CD4-positive, alpha-beta T cell (primary cell): ENCODE measurements at regions not wholly inside any gene's neighbourhood (a gene's known extent, or its start where the extent isn't known, plus 50 kb on each side); places are given as distances from the start of the nearest gene placed in this dataset.

Experiments used
- ATAC-seq: fragments of 200-7000 bp; cut with Tn5 transposase; one replicate; pipeline ENCODE4 v1.10.0; 2022; ENCODE audit warnings: mild to moderate bottlenecking; ENCODE audit not compliant: poor library complexity
- CTCF ChIA-PET: fragments of 350-600 bp; sonication (Branson Sonifier 250); formaldehyde crosslinking; loops from one replicate; lab custom pipeline; 2021; ENCODE audit warnings: antibody characterized with exemption, inconsistent platforms; lab: Charles Lee
- POLR2A ChIA-PET: fragments of 350-600 bp; sonication (Branson Sonifier 250); formaldehyde crosslinking; loops from one replicate; lab custom pipeline; 2021; ENCODE audit warnings: antibody characterized with exemption, inconsistent platforms; lab: Charles Lee
- DNase-seq, 14 experiments: peaks; one replicate each; pipeline ENCODE4 v3.0.0-alpha.2; 2013 to 2020; ENCODE audit warnings: mixed read lengths in 2 of 14
- H3K27ac ChIP-seq, 2 donors: one replicate each; pipeline versions ENCODE4 v1.5.1 to v1.7.0; 2013; ENCODE audit warnings: low read length in 2 of 2, low read depth in 1 of 2, mild to moderate bottlenecking in 1 of 2
- H3K27me3 ChIP-seq, 2 experiments: 1 replicate in 1 of 2; 2 replicates in 1 of 2; pipeline versions ENCODE4 v1.6.1 to v1.7.0; 2013; ENCODE audit warnings: low read length in 2 of 2, control low read depth in 1 of 2, mild to moderate bottlenecking in 1 of 2, moderate library complexity in 1 of 2; ENCODE audit not compliant: insufficient read depth in 2 of 2, control insufficient read depth in 1 of 2
- H3K36me3 ChIP-seq: one replicate; pipeline ENCODE4 v1.6.1; 2013; ENCODE audit warnings: low read length, control low read depth; ENCODE audit not compliant: insufficient read depth
- H3K4me1 ChIP-seq: one replicate; pipeline ENCODE4 v1.6.1; 2013; ENCODE audit warnings: low read length, control low read depth; ENCODE audit not compliant: insufficient read depth
- H3K4me3 ChIP-seq: one replicate; pipeline ENCODE4 v1.5.1; 2013; ENCODE audit warnings: mild to moderate bottlenecking, low read length, moderate library complexity
- H3K9me3 ChIP-seq, 2 experiments: 1 replicate in 1 of 2; 2 replicates in 1 of 2; pipeline versions ENCODE4 v1.6.1 to v1.7.0; 2013; ENCODE audit warnings: low read length in 2 of 2, mild to moderate bottlenecking in 2 of 2, control low read depth in 1 of 2, moderate library complexity in 1 of 2; ENCODE audit not compliant: control insufficient read depth in 1 of 2, insufficient read depth in 1 of 2
- H3K27ac Mint-ChIP-seq: one replicate; pipeline ENCODE4 v1.8.0; 2020; ENCODE audit warnings: mixed read lengths
- H3K27me3 Mint-ChIP-seq: one replicate; pipeline ENCODE4 v1.8.0; 2021; ENCODE audit warnings: mixed read lengths
- H3K36me3 Mint-ChIP-seq: one replicate; pipeline ENCODE4 v1.8.0; 2021; ENCODE audit warnings: low read depth, mixed read lengths
- H3K4me1 Mint-ChIP-seq: one replicate; pipeline ENCODE4 v1.8.0; 2021; ENCODE audit warnings: low read depth, mixed read lengths
- H3K4me3 Mint-ChIP-seq: one replicate; pipeline ENCODE4 v1.8.0; 2020; ENCODE audit warnings: mild to moderate bottlenecking, mixed read lengths
- H3K9me3 Mint-ChIP-seq: one replicate; pipeline ENCODE4 v1.8.0; 2020; ENCODE audit warnings: mixed read lengths
- CTCF ChIP-seq: fragments of 200-600 bp; IDR thresholded peaks from one replicate; pipeline ENCODE4 v1.8.0; 2022; ENCODE audit warnings: antibody characterized with exemption, mild to moderate bottlenecking
- intact Hi-C, 2 experiments: fragments of 100-400 bp; cut with DNase I in 1 of 2; cut with micrococcal nuclease in 1 of 2; formaldehyde crosslinking; loops; one replicate each; pipeline versions ENCODE4 v1.15.1 to v1.9.0; 2023 to 2025; cut with DNase I, micrococcal nuclease

- CTCF ChIA-PET = no interaction called here
- Histone ChIP-seq H3K4me1 (no peaks in the 10 kb centered on the region), H3K9me3 (peaks cover 0 to 5% of the 10 kb centered on the region in 2 experiments), H3K36me3 (no peaks in the 10 kb centered on the region), H3K4me3 (no peak overlapping the region), H3K27ac (no peak overlapping the region), H3K27me3 (no peaks in the 10 kb centered on the region)
- no peak for TF ChIP-seq CTCF
- POLR2A ChIA-PET = no interaction called here
- no peak for ATAC-seq
- Mint-ChIP-seq H3K27ac (no peak overlapping the region), H3K4me3 (no peak overlapping the region), H3K9me3 (no peaks in the 10 kb centered on the region), H3K27me3 (no peaks in the 10 kb centered on the region), H3K4me1 (no peaks in the 10 kb centered on the region), H3K36me3 (no peaks in the 10 kb centered on the region)
- no peak for DNase-seq
- intact Hi-C loops = no loop called here
Measured at GRCh38 chr16:9677301-9677653, 505.0 kb downstream of the GRIN2A start.

- Histone ChIP-seq H3K4me1 (no peaks in the 10 kb centered on the region), H3K27ac (no peak overlapping the region), H3K36me3 (no peaks in the 10 kb centered on the region), H3K4me3 (no peak overlapping the region), H3K27me3 (no peaks in the 10 kb centered on the region), H3K9me3 (peaks cover 5 to 12% of the 10 kb centered on the region in 2 experiments)
- ATAC-seq (no peak), DNase-seq (no peak)
- TF ChIP-seq CTCF = no peak
- Mint-ChIP-seq H3K4me3 (no peak overlapping the region), H3K27me3 (no peaks in the 10 kb centered on the region), H3K9me3 (peaks cover 9% of the 10 kb centered on the region), H3K36me3 (no peaks in the 10 kb centered on the region), H3K4me1 (no peaks in the 10 kb centered on the region), H3K27ac (no peak overlapping the region)
- CTCF ChIA-PET = no interaction called here
- intact Hi-C loops = no loop called here
- POLR2A ChIA-PET = no interaction called here
Measured at GRCh38 chr16:9679213-9679767, 502.9 kb downstream of the GRIN2A start.

GRCh38 chr16:9680019-9680655 lies 502.1 kb downstream of the GRIN2A start:
- no peak overlapping the region for H3K27ac ChIP-seq
- CTCF ChIA-PET = no interaction called here
- Mint-ChIP-seq H3K9me3 (peaks cover 9% of the 10 kb centered on the region), H3K27me3 (no peaks in the 10 kb centered on the region), H3K4me3 (no peak overlapping the region), H3K27ac (no peak overlapping the region), H3K36me3 (no peaks in the 10 kb centered on the region), H3K4me1 (no peaks in the 10 kb centered on the region)
- peaks cover 5 to 12% of the 10 kb centered on the region in 2 experiments for H3K9me3 ChIP-seq
- intact Hi-C loops = no loop called here
- H3K4me1 ChIP-seq = no peaks in the 10 kb centered on the region
- POLR2A ChIA-PET = no interaction called here
- ATAC-seq (no peak), DNase-seq (no peak)
- H3K4me3 ChIP-seq = no peak overlapping the region
- no peaks in the 10 kb centered on the region for H3K27me3 ChIP-seq
- no peaks in the 10 kb centered on the region for H3K36me3 ChIP-seq
- no peak for TF ChIP-seq CTCF
